ENCODE measurements at regions not wholly inside any gene's neighbourhood (a gene's known extent, or its start where the extent isn't known, plus 50 kb on each side); places are given as distances from the start of the nearest gene placed in this dataset.

GRCh38 chr7:110601710-110602109 is 489.2 kb upstream of the LRRN3 start:
- WGBS = 70% methylated on average over 1 of the region's 1 CpG
- Histone ChIP-seq H3K27me3 (ENCODE audit: control insufficient read depth in 4 of 4, insufficient read depth in 4 of 4, low read length in 3 of 4) (no peaks in the 10 kb centered on the region), H3K4me3 (ENCODE audit: low read depth in 1 of 3, low read length in 3 of 3) (no peak overlapping the region), H3K9me3 (ENCODE audit: control insufficient read depth in 4 of 4, low read length in 3 of 4) (no peaks in the 10 kb centered on the region), H3K36me3 (ENCODE audit: control insufficient read depth in 4 of 4, insufficient read depth in 3 of 4, low read depth in 1 of 4, low read length in 3 of 4) (no peaks in the 10 kb centered on the region), H3K9ac (ENCODE audit: low read depth in 1 of 2, low read length in 2 of 2) (no peak overlapping the region), H3K27ac (ENCODE audit: low read depth in 1 of 2, low read length in 2 of 2) (no peak overlapping the region), H3K4me1 (ENCODE audit: control insufficient read depth in 4 of 4, insufficient read depth in 4 of 4, low read length in 3 of 4) (no peaks in the 10 kb centered on the region)
- no peak for TF ChIP-seq ATF3 (IDR thresholded peaks at IDR 0.05)
- no peak for DNase-seq (ENCODE audit: low spot score)

- Histone ChIP-seq H3K9ac (ENCODE audit: low read depth in 1 of 2, low read length in 2 of 2) (no peak overlapping the region), H3K9me3 (ENCODE audit: control insufficient read depth in 4 of 4, low read length in 3 of 4) (no peaks in the 10 kb centered on the region), H3K36me3 (ENCODE audit: control insufficient read depth in 4 of 4, insufficient read depth in 3 of 4, low read depth in 1 of 4, low read length in 3 of 4) (no peaks in the 10 kb centered on the region), H3K4me1 (ENCODE audit: control insufficient read depth in 4 of 4, insufficient read depth in 4 of 4, low read length in 3 of 4) (no peaks in the 10 kb centered on the region), H3K4me3 (ENCODE audit: low read depth in 1 of 3, low read length in 3 of 3) (no peak overlapping the region), H3K27ac (ENCODE audit: low read depth in 1 of 2, low read length in 2 of 2) (no peak overlapping the region), H3K27me3 (ENCODE audit: control insufficient read depth in 4 of 4, insufficient read depth in 4 of 4, low read length in 3 of 4) (no peaks in the 10 kb centered on the region)
- TF ChIP-seq HNF4A (conservative IDR thresholded peaks at IDR 0.05) = no peak
- no peak for TF ChIP-seq TAF1 (conservative IDR thresholded peaks at IDR 0.05)
- no peak for TF ChIP-seq RXRA (IDR thresholded peaks at IDR 0.05)
- no peak for TF ChIP-seq YY1 (IDR thresholded peaks at IDR 0.05)
- no peak for TF ChIP-seq ZBTB33 (IDR thresholded peaks at IDR 0.05)
- no peak for TF ChIP-seq EGR1 (IDR thresholded peaks at IDR 0.05; ENCODE audit: low read depth in 2 of 2)
- TF ChIP-seq MAX (IDR thresholded peaks at IDR 0.05) = no peak
- TF ChIP-seq RAD21 (IDR thresholded peaks at IDR 0.05) = no peak
- no peak for TF ChIP-seq GABPA (IDR thresholded peaks at IDR 0.05 in 1 of 2, conservative IDR thresholded peaks at IDR 0.05 in 1 of 2)
- TF ChIP-seq HNF4G (IDR thresholded peaks at IDR 0.05) = no peak
- no peak for TF ChIP-seq SP1 (IDR thresholded peaks at IDR 0.05)
- no peak for TF ChIP-seq NR2F2 (IDR thresholded peaks at IDR 0.05)
- no peak for TF ChIP-seq FOXA2 (IDR thresholded peaks at IDR 0.05)
- no peak for TF ChIP-seq ATF3 (IDR thresholded peaks at IDR 0.05)
- no peak for DNase-seq (ENCODE audit: low spot score)
- 86% methylated on average over 4 of the region's 4 CpGs for WGBS
These were observed 486.7 kb upstream of the LRRN3 start for GRCh38 chr7:110604206-110604605.

GRCh38 chr7:110604885-110605284 is 486.0 kb upstream of the LRRN3 start:
- no peak for DNase-seq (ENCODE audit: low spot score)
- no peak overlapping the region for H3K9ac ChIP-seq (ENCODE audit: low read depth in 1 of 2, low read length in 2 of 2)
- no peak overlapping the region for H3K4me3 ChIP-seq (ENCODE audit: low read depth in 1 of 3, low read length in 3 of 3)
- TF ChIP-seq RXRA (IDR thresholded peaks at IDR 0.05) = no peak
- no peak for TF ChIP-seq FOXA2 (IDR thresholded peaks at IDR 0.05)
- TF ChIP-seq JUND (IDR thresholded peaks at IDR 0.05) = no peak
- no peak for TF ChIP-seq NR2F2 (IDR thresholded peaks at IDR 0.05)
- no peak for TF ChIP-seq REST (IDR thresholded peaks at IDR 0.05)
- no peak for TF ChIP-seq HNF4A (conservative IDR thresholded peaks at IDR 0.05)
- no peak for TF ChIP-seq GABPA (IDR thresholded peaks at IDR 0.05 in 1 of 2, conservative IDR thresholded peaks at IDR 0.05 in 1 of 2)
- no peak for TF ChIP-seq TAF1 (conservative IDR thresholded peaks at IDR 0.05)
- no peak for TF ChIP-seq YY1 (IDR thresholded peaks at IDR 0.05)
- TF ChIP-seq EGR1 (IDR thresholded peaks at IDR 0.05; ENCODE audit: low read depth in 2 of 2) = no peak
- no peak for TF ChIP-seq ATF3 (IDR thresholded peaks at IDR 0.05)
- no peaks in the 10 kb centered on the region for H3K9me3 ChIP-seq (ENCODE audit: control insufficient read depth in 4 of 4, low read length in 3 of 4)
- H3K36me3 ChIP-seq (ENCODE audit: control insufficient read depth in 4 of 4, insufficient read depth in 3 of 4, low read depth in 1 of 4, low read length in 3 of 4) = no peaks in the 10 kb centered on the region
- no peak overlapping the region for H3K27ac ChIP-seq (ENCODE audit: low read depth in 1 of 2, low read length in 2 of 2)
- H3K4me1 ChIP-seq (ENCODE audit: control insufficient read depth in 4 of 4, insufficient read depth in 4 of 4, low read length in 3 of 4) = no peaks in the 10 kb centered on the region
- H3K27me3 ChIP-seq (ENCODE audit: control insufficient read depth in 4 of 4, insufficient read depth in 4 of 4, low read length in 3 of 4) = no peaks in the 10 kb centered on the region

All from liver (tissue), 7 donors.